Naive B cell (primary cell): ENCODE measurements at regions not wholly inside any gene's neighbourhood (a gene's known extent, or its start where the extent isn't known, plus 50 kb on each side); places are given as distances from the start of the nearest gene placed in this dataset.

Source experiments
- ATAC-seq, 2 donors: fragments of 150-1000 bp; cut with Tn5 transposase; 2 replicates each; pipeline ENCODE4 v1.10.0; 2021; ENCODE audit warnings: low read depth in 2 of 2, mild to moderate bottlenecking in 2 of 2, moderate library complexity in 2 of 2
- DNase-seq: peaks from one replicate; pipeline ENCODE4 v3.0.0; 2022
- H3K27ac Mint-ChIP-seq, 6 donors: one replicate each; pipeline ENCODE4 v1.8.0; 2020 to 2022; ENCODE audit warnings: mild to moderate bottlenecking in 6 of 6, mixed read lengths in 6 of 6, moderate library complexity in 5 of 6, inconsistent platforms in 2 of 6
- H3K27me3 Mint-ChIP-seq, 3 donors: one replicate each; pipeline ENCODE4 v1.8.0; 2021 to 2022; ENCODE audit warnings: mixed read lengths in 3 of 3, mild to moderate bottlenecking in 1 of 3
- H3K36me3 Mint-ChIP-seq, 2 donors: one replicate each; pipeline ENCODE4 v1.8.0; 2020 to 2022; ENCODE audit warnings: mixed read lengths in 2 of 2, inconsistent platforms in 1 of 2, mild to moderate bottlenecking in 1 of 2
- H3K4me1 Mint-ChIP-seq, 3 donors: one replicate each; pipeline ENCODE4 v1.8.0; 2020 to 2022; ENCODE audit warnings: mixed read lengths in 3 of 3, inconsistent platforms in 1 of 3, mild to moderate bottlenecking in 1 of 3, moderate library complexity in 1 of 3
- H3K4me3 Mint-ChIP-seq, 8 donors: one replicate each; pipeline ENCODE4 v1.8.0; 2020 to 2022; ENCODE audit warnings: mild to moderate bottlenecking in 8 of 8, mixed read lengths in 8 of 8, moderate library complexity in 8 of 8, inconsistent platforms in 2 of 8
- H3K9me3 Mint-ChIP-seq, 7 donors: one replicate each; pipeline ENCODE4 v1.8.0; 2020 to 2022; ENCODE audit warnings: mixed read lengths in 7 of 7, mild to moderate bottlenecking in 5 of 7, inconsistent platforms in 2 of 7, moderate library complexity in 1 of 7

DNA sequence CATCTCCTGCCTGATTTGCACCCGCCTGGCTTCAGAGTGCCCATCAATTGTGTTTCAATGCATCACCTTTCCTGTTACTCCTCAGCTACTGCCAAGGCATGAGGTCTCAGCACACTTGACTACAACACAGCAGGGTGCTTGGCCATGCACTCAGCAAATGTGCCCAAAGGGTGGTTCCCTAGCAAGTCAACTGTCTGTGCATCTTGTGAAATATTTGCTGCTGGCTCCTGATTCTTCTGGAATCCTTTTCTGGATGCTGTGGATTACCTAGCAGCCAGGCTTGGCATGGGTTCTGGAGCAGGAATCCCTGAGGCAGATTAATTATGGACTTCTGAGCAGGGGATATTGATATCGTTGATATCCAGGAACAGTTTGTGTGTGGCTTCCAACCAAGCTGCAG is 662.6 kb upstream of the MGMT start:
- Mint-ChIP-seq H3K27ac (no peak overlapping the region), H3K4me1 (no peaks in the 10 kb centered on the region), H3K36me3 (no peaks in the 10 kb centered on the region), H3K9me3 (peaks cover 0 to 7% (median 3%) of the 10 kb centered on the region in 7 donors), H3K27me3 (no peaks in the 10 kb centered on the region), H3K4me3 (no peak overlapping the region)
- no peak for DNase-seq
- ATAC-seq, result no peak

DNA sequence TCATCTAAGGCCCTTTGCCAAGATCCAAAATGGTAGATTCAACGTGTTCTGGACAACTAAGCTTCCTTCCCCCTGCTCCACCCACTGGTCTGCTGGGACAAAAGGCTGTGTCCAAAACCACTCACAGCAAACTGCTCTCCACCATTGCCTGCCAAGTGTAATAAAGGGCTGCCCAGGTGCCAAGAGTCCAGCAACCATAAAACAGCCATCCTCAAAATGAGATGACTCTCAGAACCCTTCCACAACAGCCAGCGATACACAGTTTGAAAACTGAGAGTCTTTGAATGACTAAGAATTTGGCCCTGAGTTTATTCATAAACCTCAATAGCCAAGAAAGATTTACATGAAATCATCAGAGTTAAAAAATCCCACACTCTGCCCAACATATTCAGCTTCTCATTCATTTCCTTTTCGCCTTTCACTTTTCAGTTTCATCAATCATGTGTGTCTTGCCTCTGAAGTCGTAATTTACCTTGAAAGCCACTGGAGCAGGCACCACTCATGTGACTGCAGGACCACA is 658.1 kb upstream of the MGMT start:
- Mint-ChIP-seq H3K27ac (no peak overlapping the region), H3K4me3 (no peak overlapping the region), H3K36me3 (no peaks in the 10 kb centered on the region), H3K4me1 (no peaks in the 10 kb centered on the region), H3K27me3 (no peaks in the 10 kb centered on the region), H3K9me3 (peaks cover 0 to 9% (median 3%) of the 10 kb centered on the region in 7 donors)
- no peak for ATAC-seq
- DNase-seq, result no peak

GRCh38 chr10:128811511-128811910 is 655.5 kb upstream of the MGMT start:
- Mint-ChIP-seq H3K27ac (no peak overlapping the region), H3K4me1 (no peaks in the 10 kb centered on the region), H3K27me3 (no peaks in the 10 kb centered on the region), H3K36me3 (no peaks in the 10 kb centered on the region), H3K9me3 (peaks cover 0 to 17% (median 3%) of the 10 kb centered on the region in 7 donors), H3K4me3 (no peak overlapping the region)
- DNase-seq (no peak), ATAC-seq (no peak)

GRCh38 chr10:128812000-128812399 is 655.0 kb upstream of the MGMT start:
- peaks cover 0 to 17% (median 3%) of the 10 kb centered on the region in 7 donors for H3K9me3 Mint-ChIP-seq
- H3K4me3 Mint-ChIP-seq, result no peak overlapping the region
- H3K27me3 Mint-ChIP-seq, result no peaks in the 10 kb centered on the region
- DNase-seq (no peak), ATAC-seq (no peak)
- no peaks in the 10 kb centered on the region for H3K4me1 Mint-ChIP-seq
- no peaks in the 10 kb centered on the region for H3K36me3 Mint-ChIP-seq
- no peak overlapping the region for H3K27ac Mint-ChIP-seq

- no peak overlapping the region for H3K27ac Mint-ChIP-seq
- H3K27me3 Mint-ChIP-seq, result peaks cover 0 to 5% (median 0%) of the 10 kb centered on the region in 3 donors
- H3K36me3 Mint-ChIP-seq, result no peaks in the 10 kb centered on the region
- ATAC-seq (no peak), DNase-seq (no peak)
- H3K4me1 Mint-ChIP-seq, result no peaks in the 10 kb centered on the region
- H3K9me3 Mint-ChIP-seq, result peaks cover 0 to 14% (median 3%) of the 10 kb centered on the region in 7 donors
- H3K4me3 Mint-ChIP-seq, result no peak overlapping the region
These were observed 653.5 kb upstream of the MGMT start for GRCh38 chr10:128813574-128813973.

DNA sequence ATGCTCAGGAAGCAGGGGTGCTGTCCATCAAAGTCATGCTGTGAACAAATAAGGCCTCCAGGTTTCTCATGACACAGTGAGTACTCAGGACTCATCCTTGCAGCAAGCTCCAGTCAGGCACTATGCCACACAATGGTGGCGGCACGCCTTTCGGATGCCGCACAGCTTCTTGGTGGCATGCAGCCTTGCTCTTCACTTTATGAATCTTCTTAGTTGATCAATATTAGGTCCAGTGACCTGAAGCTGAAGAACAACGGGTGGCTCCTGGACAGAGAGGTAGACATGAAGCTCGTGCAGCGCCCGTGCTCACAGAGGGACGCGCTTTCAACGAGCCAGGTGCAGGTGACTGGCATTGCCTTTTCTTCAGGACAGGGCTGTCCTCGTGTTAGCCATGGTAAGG is 653.0 kb upstream of the MGMT start:
- ATAC-seq, result no peak
- Mint-ChIP-seq H3K27ac (peak overlapping the region in 1 of 6 donors; percentile 70), H3K27me3 (peaks cover 0 to 5% (median 0%) of the 10 kb centered on the region in 3 donors), H3K4me1 (no peaks in the 10 kb centered on the region), H3K36me3 (no peaks in the 10 kb centered on the region), H3K9me3 (peaks cover 0 to 14% (median 1%) of the 10 kb centered on the region in 7 donors), H3K4me3 (no peak overlapping the region)
- no peak for DNase-seq

GRCh38 chr10:128814782-128815181 is 652.3 kb upstream of the MGMT start:
- Mint-ChIP-seq H3K27ac (no peak overlapping the region), H3K36me3 (no peaks in the 10 kb centered on the region)

GRCh38 chr10:128816726-128817125 is 650.3 kb upstream of the MGMT start:
- H3K36me3 Mint-ChIP-seq, result no peaks in the 10 kb centered on the region
- no peak overlapping the region for H3K27ac Mint-ChIP-seq
- no peaks in the 10 kb centered on the region for H3K4me1 Mint-ChIP-seq
- H3K4me3 Mint-ChIP-seq, result no peak overlapping the region
- ATAC-seq, result no peak
- no peak for DNase-seq
- H3K27me3 Mint-ChIP-seq, result peaks cover 0 to 5% (median 0%) of the 10 kb centered on the region in 3 donors
- peaks cover 0 to 9% (median 1%) of the 10 kb centered on the region in 7 donors for H3K9me3 Mint-ChIP-seq

More at GRCh38 chr10:128814782-128815181, 652.3 kb upstream of the MGMT start:
- Mint-ChIP-seq H3K27me3 (peaks cover 0 to 5% (median 0%) of the 10 kb centered on the region in 3 donors), H3K4me1 (no peaks in the 10 kb centered on the region), H3K9me3 (peaks cover 0 to 9% (median 1%) of the 10 kb centered on the region in 7 donors), H3K4me3 (no peak overlapping the region)
- ATAC-seq (no peak), DNase-seq (no peak)

DNA sequence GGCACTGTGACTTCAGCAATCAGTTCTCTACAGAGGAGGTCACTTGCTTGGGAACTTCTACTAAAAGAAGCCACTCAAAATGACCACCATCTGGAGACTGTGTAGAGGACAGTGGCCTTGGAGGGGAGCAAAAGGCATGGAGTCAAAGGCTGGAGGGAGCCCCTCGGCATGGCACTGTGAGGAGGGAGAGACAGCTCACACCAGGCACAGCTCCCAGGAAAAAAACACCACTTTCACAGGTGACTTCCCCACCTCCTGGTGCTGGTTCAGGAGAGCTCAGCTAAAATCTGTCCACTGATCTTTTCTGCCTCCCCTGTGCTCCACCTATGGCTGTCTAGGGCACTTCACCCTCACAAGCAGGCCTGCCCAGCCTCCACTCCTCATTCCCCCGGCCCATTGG is 649.4 kb upstream of the MGMT start:
- Mint-ChIP-seq H3K4me3 (no peak overlapping the region), H3K36me3 (no peaks in the 10 kb centered on the region), H3K27ac (no peak overlapping the region), H3K27me3 (peaks cover 0 to 5% (median 0%) of the 10 kb centered on the region in 3 donors), H3K9me3 (peaks cover 0 to 9% (median 1%) of the 10 kb centered on the region in 7 donors), H3K4me1 (no peaks in the 10 kb centered on the region)
- DNase-seq, result no peak
- ATAC-seq, result no peak

DNA sequence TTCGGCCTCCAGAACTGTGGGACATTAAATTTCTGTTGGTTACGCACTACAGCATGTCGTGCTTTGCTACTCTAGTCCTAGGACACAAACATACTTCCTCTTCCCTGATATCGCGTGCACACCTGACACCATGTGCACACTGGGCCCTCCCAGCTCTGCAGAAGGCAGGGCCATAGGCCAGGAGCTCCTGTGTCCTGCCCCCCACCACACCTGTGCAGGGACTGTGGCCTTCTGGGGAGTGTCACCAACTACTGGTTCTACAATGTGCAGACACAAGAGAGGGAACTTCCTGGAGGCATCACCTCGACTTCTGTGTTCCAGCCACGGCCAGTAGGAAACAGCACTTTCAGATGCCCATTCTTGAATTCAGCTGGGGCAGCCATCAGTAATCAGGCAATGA is 646.4 kb upstream of the MGMT start:
- no peak for DNase-seq
- no peak for ATAC-seq
- Mint-ChIP-seq H3K9me3 (peaks cover 0 to 18% (median 3%) of the 10 kb centered on the region in 7 donors), H3K4me3 (no peak overlapping the region), H3K36me3 (no peaks in the 10 kb centered on the region), H3K27me3 (peaks cover 0 to 10% (median 0%) of the 10 kb centered on the region in 3 donors), H3K4me1 (no peaks in the 10 kb centered on the region), H3K27ac (no peak overlapping the region)

DNA sequence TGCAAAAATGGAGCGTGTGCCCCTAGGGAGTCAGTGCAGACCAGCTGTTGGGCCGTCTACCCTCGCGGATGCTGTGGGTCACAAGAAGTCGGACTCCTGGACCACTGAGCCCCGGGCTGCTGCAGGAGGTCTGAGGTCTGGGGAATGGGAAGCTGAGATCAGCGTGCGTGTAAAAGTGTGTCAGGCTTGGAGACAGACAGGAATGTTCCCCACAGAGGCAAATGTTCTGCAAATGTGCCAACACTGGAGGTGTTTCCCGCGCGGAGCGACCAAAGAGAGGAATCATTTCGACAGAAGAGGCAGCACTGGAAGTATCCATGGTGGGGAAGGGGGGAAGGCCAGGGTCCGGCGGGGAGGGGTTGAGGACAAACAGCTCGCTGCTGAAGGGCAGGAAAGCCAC is 643.8 kb upstream of the MGMT start:
- H3K4me1 Mint-ChIP-seq, result no peaks in the 10 kb centered on the region
- ATAC-seq (no peak), DNase-seq (no peak)
- H3K27me3 Mint-ChIP-seq, result peaks cover 0 to 8% (median 0%) of the 10 kb centered on the region in 3 donors
- H3K9me3 Mint-ChIP-seq, result peaks cover 0 to 9% (median 2%) of the 10 kb centered on the region in 7 donors
- H3K36me3 Mint-ChIP-seq, result no peaks in the 10 kb centered on the region
- H3K27ac Mint-ChIP-seq, result no peak overlapping the region
- no peak overlapping the region for H3K4me3 Mint-ChIP-seq

GRCh38 chr10:128825626-128826025 is 641.4 kb upstream of the MGMT start:
- Mint-ChIP-seq H3K9me3 (peaks cover 0 to 9% (median 0%) of the 10 kb centered on the region in 7 donors), H3K27me3 (peaks cover 0 to 5% (median 0%) of the 10 kb centered on the region in 3 donors), H3K4me3 (no peak overlapping the region), H3K27ac (no peak overlapping the region), H3K36me3 (no peaks in the 10 kb centered on the region), H3K4me1 (no peaks in the 10 kb centered on the region)
- DNase-seq, result no peak
- no peak for ATAC-seq

DNA sequence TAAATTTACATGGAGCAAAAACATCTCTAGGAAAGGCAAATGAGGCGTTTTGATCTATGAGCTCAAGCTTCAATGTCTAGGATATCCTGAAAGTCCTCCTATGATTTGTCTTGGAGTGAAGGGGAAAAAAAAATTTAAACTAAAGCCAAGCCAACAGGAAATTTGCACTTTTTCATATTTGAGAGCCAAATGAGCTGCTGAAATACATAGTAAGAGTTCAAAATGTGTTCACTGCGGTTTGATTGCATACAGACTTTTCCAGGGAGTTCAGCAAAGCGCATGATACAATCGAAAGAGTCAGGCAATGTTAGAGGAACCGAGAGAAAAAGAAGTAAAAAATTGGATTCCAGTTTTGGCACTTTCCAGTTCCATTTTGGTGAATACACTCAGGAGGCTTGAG is 633.4 kb upstream of the MGMT start:
- peaks cover 0 to 11% (median 4%) of the 10 kb centered on the region in 3 donors for H3K27me3 Mint-ChIP-seq
- no peaks in the 10 kb centered on the region for H3K4me1 Mint-ChIP-seq
- H3K4me3 Mint-ChIP-seq, result no peak overlapping the region
- no peak overlapping the region for H3K27ac Mint-ChIP-seq
- DNase-seq, result no peak
- no peaks in the 10 kb centered on the region for H3K36me3 Mint-ChIP-seq
- ATAC-seq, result no peak
- peaks cover 0 to 3% (median 0%) of the 10 kb centered on the region in 7 donors for H3K9me3 Mint-ChIP-seq

GRCh38 chr10:128835361-128835760 is 631.7 kb upstream of the MGMT start:
- Mint-ChIP-seq H3K36me3 (no peaks in the 10 kb centered on the region), H3K4me1 (no peaks in the 10 kb centered on the region), H3K9me3 (peaks cover 0 to 3% (median 0%) of the 10 kb centered on the region in 7 donors), H3K4me3 (no peak overlapping the region), H3K27me3 (peaks cover 0 to 11% (median 4%) of the 10 kb centered on the region in 3 donors), H3K27ac (no peak overlapping the region)
- no peak for DNase-seq
- ATAC-seq, result no peak

- ATAC-seq, result no peak
- no peaks in the 10 kb centered on the region for H3K4me1 Mint-ChIP-seq
These were observed 629.6 kb upstream of the MGMT start for GRCh38 chr10:128837478-128837877.

More at GRCh38 chr10:128837478-128837877, 629.6 kb upstream of the MGMT start:
- Mint-ChIP-seq H3K27ac (no peak overlapping the region), H3K4me3 (no peak overlapping the region), H3K36me3 (no peaks in the 10 kb centered on the region), H3K27me3 (peaks cover 10 to 15% (median 11%) of the 10 kb centered on the region in 3 donors), H3K9me3 (peaks cover 0 to 2% (median 0%) of the 10 kb centered on the region in 7 donors)
- no peak for DNase-seq
